A549 (cell line): ENCODE measurements at regions not wholly inside any gene's neighbourhood (a gene's known extent, or its start where the extent isn't known, plus 50 kb on each side); places are given as distances from the start of the nearest gene placed in this dataset.

ENCODE experiments used
- ATAC-seq, 2 experiments: fragments of 200-7000 bp in 1 of 2; fragments of >200 bp in 1 of 2; cut with Nextera tagmentation in 1 of 2; cut with Tn5 transposase in 1 of 2; 3 replicates each; pipeline versions ENCODE4 v1.8.0 to v1.9.1; 2018 to 2020; ENCODE audit warnings: mild to moderate bottlenecking in 1 of 2, moderate library complexity in 1 of 2
- CTCF ChIA-PET: fragments of 300-600 bp; sonication (Branson Sonifier 250); formaldehyde crosslinking; extraction: SDS; loops from one replicate; lab custom pipeline; 2021; ENCODE audit warnings: antibody characterized with exemption, inconsistent platforms; lab: Yijun Ruan, JAX
- POLR2A ChIA-PET: fragments of 350-600 bp; formaldehyde crosslinking; extraction: SDS; loops from one replicate; lab custom pipeline; 2021; ENCODE audit warnings: antibody characterized with exemption, inconsistent platforms; lab: Yijun Ruan, JAX
- DNase-seq, 2 experiments: peaks; one replicate each; pipeline versions ENCODE4 v3.0.0 to v3.0.0-alpha.2; 2011 to 2016; ENCODE audit warnings: low read depth in 1 of 2, low spot score in 1 of 2
- FAIRE-seq: peaks from 2 replicates; lab custom pipeline; 2011; peaks lifted over from hg19 to GRCh38; lab: Jason Lieb, UNC
- H3K27ac ChIP-seq, 2 experiments: fragments of >200 bp; sonication (Bioruptor Twin); formaldehyde crosslinking; 3 replicates each; pipeline ENCODE4 v1.5.1; 2016 to 2017
- H3K4me1 ChIP-seq: fragments of >200 bp; sonication (Bioruptor Twin); formaldehyde crosslinking; 3 replicates; pipeline ENCODE4 v1.6.1; 2016
- H3K4me2 ChIP-seq: fragments of >200 bp; sonication (Bioruptor Twin); formaldehyde crosslinking; 3 replicates; pipeline ENCODE4 v1.6.1; 2016
- H3K4me3 ChIP-seq: fragments of >200 bp; sonication (Bioruptor Twin); formaldehyde crosslinking; 3 replicates; pipeline ENCODE4 v1.5.1; 2016
- H3K9me3 ChIP-seq: fragments of >200 bp; sonication (Bioruptor Twin); formaldehyde crosslinking; 3 replicates; pipeline ENCODE4 v1.6.1; 2016
- ATOH8 ChIP-seq: fragments of 250-450 bp; sonication (Bioruptor Pico); IDR thresholded peaks from 2 replicates; pipeline ENCODE4 v1.5.0; 2020; ENCODE audit warnings: low read depth, mild to moderate bottlenecking, moderate library complexity
- BCL3 ChIP-seq: fragments of >200 bp; sonication (Bioruptor Twin); formaldehyde crosslinking; IDR thresholded peaks from 3 replicates; pipeline ENCODE4 v1.6.1; 2016
- CBX2 ChIP-seq: fragments of 200-600 bp; sonication (generic); IDR thresholded peaks from 2 replicates; pipeline ENCODE4 v1.6.1; 2016; ENCODE audit warnings: low read depth, mild to moderate bottlenecking, borderline replicate concordance
- CBX8 ChIP-seq: fragments of 200-600 bp; sonication (generic); IDR thresholded peaks from 2 replicates; pipeline ENCODE4 v1.6.1; 2016
- CHD2 ChIP-seq: fragments of 150-350 bp; IDR thresholded peaks from 2 replicates; pipeline ENCODE4 v1.6.1; 2014; ENCODE audit warnings: low read length; ENCODE audit not compliant: partially characterized antibody
- CHD4 ChIP-seq: fragments of 200-600 bp; sonication (generic); IDR thresholded peaks from 2 replicates; pipeline ENCODE4 v1.6.1; 2016; ENCODE audit warnings: antibody characterized with exemption, mild to moderate bottlenecking, borderline replicate concordance
- E2F6 ChIP-seq: IDR thresholded peaks from 2 replicates; pipeline ENCODE4 v1.6.1; 2012; ENCODE audit warnings: low read depth, borderline replicate concordance
- ESRRA ChIP-seq: fragments of 150-350 bp; IDR thresholded peaks from 2 replicates; pipeline ENCODE4 v1.6.1; 2014; ENCODE audit warnings: mild to moderate bottlenecking, low read length, borderline replicate concordance
- FOXS1 ChIP-seq: fragments of 250-450 bp; sonication (Bioruptor Pico); IDR thresholded peaks from 2 replicates; pipeline ENCODE4 v1.5.0; 2020; ENCODE audit warnings: mild to moderate bottlenecking, moderate library complexity
- HDAC2 ChIP-seq: fragments of 200-600 bp; sonication (generic); IDR thresholded peaks from 2 replicates; pipeline ENCODE4 v1.6.1; 2016
- HES2 ChIP-seq: fragments of >200 bp; sonication (Bioruptor Twin); formaldehyde crosslinking; IDR thresholded peaks from 2 replicates; pipeline ENCODE4 v1.6.1; 2016
- HEYL ChIP-seq: fragments of 250-450 bp; sonication (Bioruptor Pico); IDR thresholded peaks from 2 replicates; pipeline ENCODE4 v1.8.0; 2021; ENCODE audit warnings: mild to moderate bottlenecking, moderate library complexity
- HOXB5 ChIP-seq: fragments of 250-450 bp; sonication (Bioruptor Pico); IDR thresholded peaks from 2 replicates; pipeline ENCODE4 v1.5.0; 2020; ENCODE audit warnings: mild to moderate bottlenecking, moderate library complexity
- JUN ChIP-seq, 2 experiments: fragments of >200 bp; sonication (Bioruptor Twin); formaldehyde crosslinking; IDR thresholded peaks; 2 replicates in 1 of 2; 3 replicates in 1 of 2; pipeline ENCODE4 v1.6.1; 2016 to 2017
- MAX ChIP-seq: IDR thresholded peaks from 2 replicates; pipeline ENCODE4 v1.6.1; 2012
- MAZ ChIP-seq: fragments of 150-350 bp; IDR thresholded peaks from 2 replicates; pipeline ENCODE4 v1.6.1; 2014; ENCODE audit warnings: antibody characterized with exemption, low read depth, low read length, borderline replicate concordance
- NPAS2 ChIP-seq: fragments of 250-450 bp; sonication (Bioruptor Pico); IDR thresholded peaks from 2 replicates; pipeline ENCODE4 v1.8.0; 2022; ENCODE audit warnings: mild to moderate bottlenecking, moderate library complexity, borderline replicate concordance
- NR3C1 ChIP-seq: fragments of >200 bp; sonication (Bioruptor Twin); formaldehyde crosslinking; IDR thresholded peaks from 3 replicates; pipeline ENCODE4 v1.6.1; 2017
- PBX3 ChIP-seq: IDR thresholded peaks from 2 replicates; pipeline ENCODE4 v1.6.1; 2012
- PHF8 ChIP-seq: fragments of 200-600 bp; sonication (generic); IDR thresholded peaks from 2 replicates; pipeline ENCODE4 v1.6.1; 2016; ENCODE audit warnings: low read depth, mild to moderate bottlenecking, antibody characterized with exemption, moderate library complexity, borderline replicate concordance
- POLR2AphosphoS2 ChIP-seq: conservative IDR thresholded peaks from 2 replicates; pipeline ENCODE4 v1.6.1; 2012; ENCODE audit warnings: low read length, improper control_type of control experiment, inconsistent platforms
- RAD21 ChIP-seq, 2 experiments: fragments of >200 bp in 1 of 2; sonication (Bioruptor Twin) in 1 of 2; formaldehyde crosslinking in 1 of 2; IDR thresholded peaks in 1 of 2; conservative IDR thresholded peaks in 1 of 2; 2 replicates in 1 of 2; 3 replicates in 1 of 2; pipeline ENCODE4 v1.6.1; 2012 to 2018; ENCODE audit warnings: inconsistent platforms in 1 of 2
- REST ChIP-seq: fragments of 200-600 bp; sonication (generic); IDR thresholded peaks from 2 replicates; pipeline ENCODE4 v1.6.1; 2016; ENCODE audit warnings: antibody characterized with exemption, mild to moderate bottlenecking, moderate library complexity
- SMC3 ChIP-seq: fragments of >200 bp; sonication (Bioruptor Twin); formaldehyde crosslinking; IDR thresholded peaks from 3 replicates; pipeline ENCODE4 v1.6.1; 2018; ENCODE audit warnings: inconsistent platforms
- SREBF2 ChIP-seq: fragments of 450-650 bp; IDR thresholded peaks from 2 replicates; pipeline ENCODE4 v1.6.1; 2014; ENCODE audit warnings: mild to moderate bottlenecking, moderate library complexity
- USF2 ChIP-seq: fragments of 450-650 bp; IDR thresholded peaks from 2 replicates; pipeline ENCODE4 v1.6.1; 2014; ENCODE audit warnings: antibody characterized with exemption
- ZC3H11A ChIP-seq: fragments of 450-650 bp; IDR thresholded peaks from 2 replicates; pipeline ENCODE4 v1.6.1; 2014; ENCODE audit warnings: antibody characterized with exemption, mild to moderate bottlenecking
- WGBS: methylation state at CpG from one replicate; pipeline ENCODE4 v1.1.6; 2017; ENCODE audit errors: missing lambda C conversion rate; 5-methylcytosine and 5-hydroxymethylcytosine counted together

GRCh38 chr13:99836291-99836690 is 135.3 kb downstream of the ZIC5 start:
- whole genome bisulfite sequencing: 39% methylated on average over 4 of the region's 4 CpGs
- TF ChIP-seq ESRRA (no peak), MAZ (no peak), BCL3 (no peak), USF2 (no peak), ZC3H11A (no peak), CHD4 (no peak), HEYL (CRISPR knock-in tag) (no peak), SREBF2 (no peak), ATOH8 (no peak), SMC3 (no peak), PHF8 (no peak), CBX2 (no peak), NR3C1 (no peak), E2F6 (no peak), REST (no peak), PBX3 (no peak), FOXS1 (CRISPR knock-in tag) (no peak), RAD21 (conservative IDR thresholded peaks at IDR 0.05 in 1 of 2, IDR thresholded peaks at IDR 0.05 in 1 of 2) (no peak), CBX8 (no peak)
- DNase-seq: no peak
- CTCF ChIA-PET: no interaction called here
- Histone ChIP-seq H3K4me3 (no peak overlapping the region), H3K4me1 (no peaks in the 10 kb centered on the region), H3K27ac (no peak overlapping the region), H3K4me2 (no peak overlapping the region), H3K9me3 (no peaks in the 10 kb centered on the region)
- ATAC-seq: no peak
- POLR2A ChIA-PET: no interaction called here
- FAIRE-seq: no peak

GRCh38 chr13:99835442-99835841 is 136.1 kb downstream of the ZIC5 start:
- POLR2A ChIA-PET: no interaction called here
- CTCF ChIA-PET: no interaction called here
- no peak for TF ChIP-seq RAD21 (conservative IDR thresholded peaks at IDR 0.05 in 1 of 2, IDR thresholded peaks at IDR 0.05 in 1 of 2)
- no peak for TF ChIP-seq USF2
- TF ChIP-seq POLR2AphosphoS2: no peak
- TF ChIP-seq HES2: no peak
- TF ChIP-seq HDAC2: no peak
- no peak for TF ChIP-seq MAX
- no peak for TF ChIP-seq HOXB5 (CRISPR knock-in tag)
- no peak for TF ChIP-seq FOXS1 (CRISPR knock-in tag)
- TF ChIP-seq CHD2: no peak
- TF ChIP-seq JUN (IDR thresholded peaks at IDR 0.05): no peak
- TF ChIP-seq NPAS2 (CRISPR knock-in tag): no peak
- ATAC-seq (no peak), FAIRE-seq (no peak), DNase-seq (no peak)
- WGBS: 88% methylated on average over 1 of the region's 1 CpG
- Histone ChIP-seq H3K27ac (no peak overlapping the region), H3K4me3 (no peak overlapping the region), H3K4me1 (no peaks in the 10 kb centered on the region), H3K9me3 (no peaks in the 10 kb centered on the region), H3K4me2 (no peak overlapping the region)
